ENCODE measurements at regions not wholly inside any gene's neighbourhood (a gene's known extent, or its start where the extent isn't known, plus 50 kb on each side); places are given as distances from the start of the nearest gene placed in this dataset.
"Not testable (repeated sequence)": the region's sequence is repeated elsewhere in the genome, so short reads cannot be mapped to it uniquely, and the experiment has no call there.

GRCh38 chr7:80346704-80347103 is 165.2 kb downstream of the GNAT3 start:
- peak; percentile 51 for DNase-seq

- no peak for DNase-seq
Observed at GRCh38 chr7:80335511-80336231, 176.2 kb downstream of the GNAT3 start.

- DNase-seq: no peak
Observed at GRCh38 chr7:80334908-80335307, 177.0 kb downstream of the GNAT3 start.

DNA sequence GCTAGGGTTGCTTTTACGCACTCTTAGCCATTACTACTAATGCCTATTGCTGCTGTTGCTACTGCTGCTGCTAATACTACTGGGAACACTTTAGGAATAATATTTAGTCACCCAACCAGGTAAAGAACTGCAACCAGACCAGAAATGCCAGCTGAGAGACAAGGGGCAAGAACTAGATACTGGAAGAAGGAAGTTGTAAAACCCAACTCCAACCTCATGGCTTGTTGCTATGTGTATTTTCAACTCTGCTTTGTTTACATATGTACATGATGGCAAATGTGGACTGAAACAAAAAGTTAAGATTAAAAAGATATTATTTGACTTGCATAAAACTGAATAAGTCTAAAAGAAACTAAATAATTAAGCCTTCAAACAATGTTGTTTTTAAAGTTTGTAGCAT is 177.7 kb downstream of the GNAT3 start:
- no peak for DNase-seq

GRCh38 chr7:80333040-80333439 is 178.8 kb downstream of the GNAT3 start:
- no peak for DNase-seq

- no peak for DNase-seq
Observed at GRCh38 chr7:80330434-80330833, 181.4 kb downstream of the GNAT3 start.

DNA sequence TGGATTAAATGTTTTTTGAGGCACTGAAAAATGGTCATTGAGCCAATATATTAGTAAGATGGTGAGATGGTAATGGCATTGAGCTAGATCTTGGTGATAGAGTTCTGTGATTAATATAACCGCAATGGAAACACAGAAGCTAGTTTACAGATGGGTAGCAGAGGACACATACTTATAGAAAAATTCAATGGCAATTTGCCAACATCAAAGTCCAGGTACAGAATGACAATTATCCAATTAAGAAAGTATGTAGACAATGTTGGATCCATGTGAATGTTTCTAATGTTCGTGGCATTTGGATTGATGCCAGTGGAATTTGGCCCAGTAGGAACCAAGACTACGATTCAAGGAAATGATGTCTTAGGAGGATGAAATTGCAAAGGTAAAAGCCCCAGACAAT is 187.8 kb downstream of the GNAT3 start:
- DNase-seq: no peak

GRCh38 chr7:80319461-80319860 is 184.8 kb downstream of the GNAI1 start:
- no peak for DNase-seq

GRCh38 chr7:80318081-80318480 is 183.4 kb downstream of the GNAI1 start:
- DNase-seq: no peak

GRCh38 chr7:80316811-80317210 is 182.2 kb downstream of the GNAI1 start:
- no peak for DNase-seq

GRCh38 chr7:80313716-80314115 is 179.1 kb downstream of the GNAI1 start:
- DNase-seq: no peak

GRCh38 chr7:80313067-80313626 is 178.5 kb downstream of the GNAI1 start:
- no peak for DNase-seq

DNA sequence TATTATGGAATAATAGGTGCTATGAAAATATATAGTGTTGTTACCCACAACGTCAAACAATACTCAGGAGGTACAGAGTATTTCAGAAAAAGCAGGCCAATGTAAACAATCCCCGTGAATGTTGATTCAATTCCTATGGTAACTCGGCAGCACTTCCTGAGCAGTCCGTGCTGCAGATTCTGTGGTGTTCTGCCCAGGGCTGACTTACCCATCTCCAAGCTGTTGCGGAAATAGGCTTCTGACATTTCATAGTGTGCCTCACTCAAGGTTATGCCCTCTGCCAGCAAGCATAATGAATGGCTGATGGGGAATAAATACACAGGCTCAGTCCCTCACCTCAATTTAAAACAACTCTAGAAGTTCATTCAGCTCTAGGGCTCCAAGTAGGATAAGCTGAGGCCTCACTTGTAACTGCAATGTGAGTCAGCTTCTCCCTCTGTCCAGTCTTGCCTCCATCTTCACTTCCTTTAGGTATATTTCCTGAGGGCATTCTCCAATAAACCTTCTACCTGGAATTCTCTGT is 177.6 kb downstream of the GNAI1 start:
- DNase-seq: peak; percentile 9

DNA sequence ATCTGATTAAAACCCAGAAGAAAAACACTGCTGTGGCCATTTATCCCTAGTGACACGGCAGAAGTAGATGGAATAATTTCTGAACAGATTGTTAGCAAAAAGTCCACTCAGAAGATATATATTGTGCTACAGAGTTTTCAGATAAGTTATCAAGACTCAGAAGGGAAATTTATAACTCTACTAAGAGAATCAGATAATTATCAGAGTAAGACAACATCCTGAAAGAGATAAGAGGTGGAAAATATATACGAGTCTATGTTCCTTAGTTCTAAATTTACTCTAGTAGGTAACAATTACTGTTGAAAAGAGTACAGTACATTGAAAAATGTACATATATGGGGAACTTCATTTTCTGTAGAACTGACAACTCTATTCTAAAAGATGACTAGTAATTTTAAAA is 176.7 kb downstream of the GNAI1 start:
- DNase-seq: no peak

GRCh38 chr7:80309971-80310549 is 175.4 kb downstream of the GNAI1 start:
- DNase-seq: no peak

GRCh38 chr7:80309377-80309776 is 174.7 kb downstream of the GNAI1 start:
- DNase-seq: no peak

DNA sequence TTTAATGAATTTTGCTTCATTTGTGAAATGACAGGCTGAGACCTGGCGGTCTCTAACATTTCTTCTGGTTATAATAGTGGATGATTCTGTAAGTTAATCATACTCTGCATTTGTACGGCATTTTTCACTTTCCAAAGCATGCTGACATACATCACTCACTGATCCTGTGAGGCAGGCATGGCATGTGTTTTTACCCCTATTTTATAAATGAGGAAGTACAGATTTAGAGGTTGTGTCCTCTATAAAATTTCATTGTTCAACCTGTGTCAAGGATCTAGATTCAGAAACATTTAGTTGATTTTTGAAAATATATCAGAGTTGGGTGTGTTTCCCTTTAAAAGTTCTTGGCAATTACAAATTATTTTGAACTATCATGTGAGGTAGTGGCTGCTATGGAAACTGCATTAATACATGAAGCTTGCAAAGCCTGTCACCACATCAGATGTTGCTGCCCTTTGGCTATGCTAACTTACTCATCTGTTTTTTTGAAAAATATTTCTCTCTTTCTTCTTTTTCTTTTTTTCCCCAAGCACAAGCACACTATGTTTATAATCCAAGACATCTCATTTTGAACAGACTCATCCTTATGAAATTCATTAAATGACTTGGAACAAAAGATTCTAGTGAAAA is 172.7 kb downstream of the GNAI1 start:
- DNase-seq: no peak

DNA sequence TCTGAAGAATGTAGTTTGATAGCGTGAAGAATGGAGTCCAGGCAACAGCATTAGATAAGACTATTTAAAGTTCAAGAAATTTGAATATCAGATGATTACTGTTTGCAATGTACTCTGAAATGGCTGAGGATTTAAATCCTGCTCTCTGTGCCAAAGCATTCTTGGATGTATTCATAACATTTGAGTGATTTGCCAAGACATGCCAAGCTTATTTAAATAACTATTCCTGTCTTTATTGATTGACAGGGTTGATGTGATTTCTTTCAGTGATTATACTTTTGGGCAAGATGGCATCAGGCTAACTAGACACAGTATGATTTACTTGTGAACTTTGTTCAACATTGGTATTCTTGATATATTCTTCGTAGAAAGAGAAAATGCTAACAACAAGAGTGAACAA is 168.7 kb downstream of the GNAI1 start:
- no peak for DNase-seq

DNA sequence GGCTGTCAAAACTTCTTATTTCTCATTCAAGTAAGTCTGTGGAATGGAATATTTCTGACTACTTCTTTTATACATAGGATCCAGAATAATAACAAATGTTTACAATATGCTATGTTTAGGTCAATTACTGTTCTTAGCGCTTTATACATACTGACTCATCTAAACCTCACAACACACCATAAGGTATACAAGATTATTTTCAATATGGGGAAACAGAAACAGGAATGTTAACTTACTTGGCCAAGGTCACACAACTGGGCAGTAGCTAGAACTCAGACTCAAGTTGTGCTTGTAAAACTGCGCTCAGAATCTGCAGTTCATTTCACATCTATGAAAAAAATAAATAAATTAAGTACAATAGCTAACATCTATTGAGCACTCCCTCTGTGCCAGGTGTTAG is 168.0 kb downstream of the GNAI1 start:
- no peak for DNase-seq

DNA sequence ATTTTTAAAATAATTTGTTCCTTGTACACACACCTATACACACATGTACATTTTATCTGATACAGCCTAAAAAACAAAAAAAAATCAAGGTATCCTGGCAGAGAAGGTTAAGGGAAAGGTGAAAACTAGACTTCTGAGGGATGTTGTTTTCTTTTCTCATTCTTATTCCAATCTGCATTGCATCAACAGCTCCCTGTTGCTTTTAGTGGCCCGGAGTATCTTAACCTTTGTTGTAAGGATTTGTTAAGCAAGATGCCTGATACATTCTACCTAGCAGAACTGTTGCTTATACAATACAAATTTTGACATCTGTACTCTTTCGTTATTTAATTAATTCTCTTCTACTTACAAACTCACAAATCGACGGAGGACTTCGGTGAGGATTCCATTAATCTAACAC is 167.4 kb downstream of the GNAI1 start:
- DNase-seq: no peak

GRCh38 chr7:80298201-80298600 is 163.6 kb downstream of the GNAI1 start:
- DNase-seq: no peak

GRCh38 chr7:80294346-80294745 is 159.7 kb downstream of the GNAI1 start:
- DNase-seq: no peak

GRCh38 chr7:80292634-80293033 is 158.0 kb downstream of the GNAI1 start:
- not testable (repeated sequence) for DNase-seq
